Esophagus muscularis mucosa (tissue), 4 donors: ENCODE measurements at regions not wholly inside any gene's neighbourhood (a gene's known extent, or its start where the extent isn't known, plus 50 kb on each side); places are given as distances from the start of the nearest gene placed in this dataset.

Experiments
- DNase-seq: peaks from one replicate; pipeline ENCODE4 v3.0.0-alpha.2; 2017; ENCODE audit errors: extremely low spot score
- H3K27ac ChIP-seq, 4 donors: fragments of 200-600 bp; sonication (generic); replicated peaks in 1 of 4; 1 replicate in 3 of 4; 2 replicates in 1 of 4; pipeline ENCODE4 v1.5.1; 2016 to 2019; ENCODE audit warnings: mild to moderate bottlenecking in 1 of 4
- H3K27me3 ChIP-seq, 4 donors: fragments of 200-600 bp; sonication (generic); one replicate each; pipeline versions ENCODE4 v1.5.1 to v1.6.0; 2016 to 2019
- H3K36me3 ChIP-seq, 4 donors: fragments of 200-600 bp; sonication (generic); one replicate each; pipeline ENCODE4 v1.5.1; 2016 to 2019
- H3K4me1 ChIP-seq, 4 donors: fragments of 200-600 bp; sonication (generic); one replicate each; pipeline ENCODE4 v1.5.1; 2016 to 2019
- H3K4me3 ChIP-seq, 4 donors: fragments of 200-600 bp; sonication (generic); 1 replicate in 2 of 4; 2 replicates in 2 of 4; pipeline ENCODE4 v1.5.1; 2016 to 2019; ENCODE audit warnings: mild to moderate bottlenecking in 4 of 4, moderate library complexity in 1 of 4
- H3K9me3 ChIP-seq, 4 donors: fragments of 200-600 bp; sonication (generic); 1 replicate in 3 of 4; 2 replicates in 1 of 4; pipeline ENCODE4 v1.5.1; 2016 to 2019
- EP300 ChIP-seq: sonication (generic); formaldehyde crosslinking; IDR thresholded peaks from one replicate; pipeline ENCODE4 v1.6.1; 2017; ENCODE audit warnings: antibody characterized with exemption
- POLR2A ChIP-seq: fragments of 450-650 bp; IDR thresholded peaks from one replicate; pipeline ENCODE4 v1.6.1; 2017; ENCODE audit warnings: antibody characterized with exemption, moderate library complexity, mild to moderate bottlenecking, low read depth
- POLR2AphosphoS5 ChIP-seq, 2 donors: sonication (generic); formaldehyde crosslinking; IDR thresholded peaks; one replicate each; pipeline ENCODE4 v1.6.1; 2017; ENCODE audit warnings: antibody characterized with exemption in 2 of 2
- WGBS: methylation state at CpG from one replicate; pipeline ENCODE4 v1.1.5; 2018; 5-methylcytosine and 5-hydroxymethylcytosine counted together
- intact Hi-C: fragments of 100-400 bp; cut with DNase I; formaldehyde crosslinking; loops from one replicate; pipeline ENCODE4 v1.15.1; 2023
- TF ChIP-seq, protein P1 (sequence below), 3 experiments: fragments of 200-600 bp in 2 of 3; fragments of 450-650 bp in 1 of 3; sonication (generic) in 2 of 3; IDR thresholded peaks; one replicate each; pipeline ENCODE4 v1.5.1; 2017 to 2019; ENCODE audit warnings: antibody characterized with exemption in 3 of 3, mild to moderate bottlenecking in 2 of 3, moderate library complexity in 1 of 3

DNA sequence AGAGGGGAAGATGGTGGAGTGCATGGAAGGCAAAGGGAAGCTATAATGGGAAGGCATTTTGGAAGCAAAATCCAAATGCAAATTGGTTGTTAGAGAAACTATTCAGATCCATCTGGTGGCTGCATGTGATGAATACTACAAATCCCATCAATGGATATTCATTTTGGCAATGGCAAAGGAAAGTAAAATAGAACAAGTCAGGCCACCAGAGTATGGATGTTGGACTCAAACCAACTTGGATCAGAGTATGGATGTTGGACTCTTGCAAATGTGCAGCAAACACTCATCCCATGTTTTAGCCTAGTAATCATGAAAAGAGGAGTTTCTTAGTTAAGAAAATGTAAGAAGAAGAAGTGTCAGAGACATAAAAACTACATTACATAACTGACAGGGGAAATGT, 289.6 kb upstream of the DAB1 start:
- Histone ChIP-seq H3K4me3 (no peak overlapping the region), H3K36me3 (no peaks in the 10 kb centered on the region), H3K9me3 (no peaks in the 10 kb centered on the region), H3K27me3 (no peaks in the 10 kb centered on the region), H3K27ac (no peak overlapping the region), H3K4me1 (no peaks in the 10 kb centered on the region)
- TF ChIP-seq EP300 (no peak), POLR2AphosphoS5 (IDR thresholded peaks at IDR 0.05) (no peak), POLR2A (no peak)
- TF ChIP-seq, protein P1, sequence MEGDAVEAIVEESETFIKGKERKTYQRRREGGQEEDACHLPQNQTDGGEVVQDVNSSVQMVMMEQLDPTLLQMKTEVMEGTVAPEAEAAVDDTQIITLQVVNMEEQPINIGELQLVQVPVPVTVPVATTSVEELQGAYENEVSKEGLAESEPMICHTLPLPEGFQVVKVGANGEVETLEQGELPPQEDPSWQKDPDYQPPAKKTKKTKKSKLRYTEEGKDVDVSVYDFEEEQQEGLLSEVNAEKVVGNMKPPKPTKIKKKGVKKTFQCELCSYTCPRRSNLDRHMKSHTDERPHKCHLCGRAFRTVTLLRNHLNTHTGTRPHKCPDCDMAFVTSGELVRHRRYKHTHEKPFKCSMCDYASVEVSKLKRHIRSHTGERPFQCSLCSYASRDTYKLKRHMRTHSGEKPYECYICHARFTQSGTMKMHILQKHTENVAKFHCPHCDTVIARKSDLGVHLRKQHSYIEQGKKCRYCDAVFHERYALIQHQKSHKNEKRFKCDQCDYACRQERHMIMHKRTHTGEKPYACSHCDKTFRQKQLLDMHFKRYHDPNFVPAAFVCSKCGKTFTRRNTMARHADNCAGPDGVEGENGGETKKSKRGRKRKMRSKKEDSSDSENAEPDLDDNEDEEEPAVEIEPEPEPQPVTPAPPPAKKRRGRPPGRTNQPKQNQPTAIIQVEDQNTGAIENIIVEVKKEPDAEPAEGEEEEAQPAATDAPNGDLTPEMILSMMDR (IDR thresholded peaks at IDR 0.05): no peak
- DNase-seq: no peak
- intact Hi-C loops: no loop called here

GRCh38 chr1:57712846-57713245, 289.0 kb upstream of the DAB1 start:
- intact Hi-C loops: no loop called here
- H3K27ac ChIP-seq: no peak overlapping the region
- H3K27me3 ChIP-seq: no peaks in the 10 kb centered on the region
- TF ChIP-seq POLR2AphosphoS5 (IDR thresholded peaks at IDR 0.05) (no peak), EP300 (no peak), POLR2A (no peak)
- TF ChIP-seq, protein P1 (IDR thresholded peaks at IDR 0.05): no peak
- no peak overlapping the region for H3K4me3 ChIP-seq
- no peak for DNase-seq
- H3K36me3 ChIP-seq: no peaks in the 10 kb centered on the region
- H3K9me3 ChIP-seq: no peaks in the 10 kb centered on the region
- 79% methylated on average over 2 of the region's 2 CpGs for WGBS
- no peaks in the 10 kb centered on the region for H3K4me1 ChIP-seq

DNA sequence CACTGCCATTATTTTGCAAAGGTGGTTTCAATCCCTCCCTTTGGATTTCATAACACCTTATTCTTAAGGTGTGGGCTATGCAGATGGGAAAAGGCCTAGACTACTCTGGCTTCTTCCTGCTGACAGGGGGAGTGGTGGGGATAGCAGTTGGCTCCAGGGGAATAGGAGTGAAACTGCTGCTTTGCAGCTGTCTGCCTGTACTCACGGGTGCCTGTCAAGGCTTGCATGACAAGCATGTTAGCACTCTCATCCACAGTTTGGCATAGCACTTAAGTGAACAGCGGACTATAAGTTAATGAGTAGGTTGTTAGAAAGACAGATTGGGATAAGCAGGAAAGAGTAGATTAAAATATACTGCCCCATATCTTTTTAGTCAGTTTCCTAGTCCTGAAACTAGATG, 287.5 kb upstream of the DAB1 start:
- intact Hi-C loops: no loop called here
- Histone ChIP-seq H3K27ac (no peak overlapping the region), H3K36me3 (no peaks in the 10 kb centered on the region), H3K27me3 (no peaks in the 10 kb centered on the region), H3K4me1 (no peaks in the 10 kb centered on the region), H3K9me3 (no peaks in the 10 kb centered on the region), H3K4me3 (no peak overlapping the region)
- no peak for TF ChIP-seq EP300
- TF ChIP-seq POLR2A: no peak
- TF ChIP-seq, protein P1 (IDR thresholded peaks at IDR 0.05): no peak
- no peak for TF ChIP-seq POLR2AphosphoS5 (IDR thresholded peaks at IDR 0.05)
- no peak for DNase-seq
- 55% methylated on average over 2 of the region's 2 CpGs for WGBS

GRCh38 chr1:57707631-57708030, 283.8 kb upstream of the DAB1 start:
- Histone ChIP-seq H3K36me3 (no peaks in the 10 kb centered on the region), H3K27ac (no peak overlapping the region), H3K9me3 (no peaks in the 10 kb centered on the region), H3K4me3 (no peak overlapping the region), H3K27me3 (no peaks in the 10 kb centered on the region), H3K4me1 (no peaks in the 10 kb centered on the region)
- intact Hi-C loops: no loop called here
- no peak for TF ChIP-seq POLR2AphosphoS5 (IDR thresholded peaks at IDR 0.05)
- no peak for TF ChIP-seq EP300
- TF ChIP-seq, protein P1 (IDR thresholded peaks at IDR 0.05): no peak
- no peak for TF ChIP-seq POLR2A
- 86% methylated on average over 1 of the region's 1 CpG for WGBS
- no peak for DNase-seq

DNA sequence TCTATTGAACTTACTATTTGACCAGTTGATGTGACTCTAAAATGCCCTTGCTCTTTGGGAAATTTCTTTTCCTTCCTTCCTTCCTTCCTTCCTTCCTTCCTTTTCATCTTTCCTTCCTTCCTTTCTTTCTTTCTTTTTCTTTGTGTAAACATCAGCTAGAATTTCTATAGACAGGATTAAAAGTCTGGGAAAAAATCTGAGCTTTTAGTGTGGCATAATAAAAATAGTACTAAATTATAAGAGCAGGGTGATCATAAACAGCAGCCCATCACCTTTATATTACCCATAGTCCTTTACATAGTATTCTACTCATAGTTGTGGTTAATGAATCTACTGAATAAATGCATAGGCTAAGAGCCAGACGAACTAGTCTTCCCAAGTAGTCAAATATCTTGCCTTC, 281.0 kb upstream of the DAB1 start:
- H3K27me3 ChIP-seq: no peaks in the 10 kb centered on the region
- no peaks in the 10 kb centered on the region for H3K4me1 ChIP-seq
- no peaks in the 10 kb centered on the region for H3K36me3 ChIP-seq
- H3K4me3 ChIP-seq: no peak overlapping the region
- intact Hi-C loops: no loop called here
- H3K27ac ChIP-seq: no peak overlapping the region
- 64% methylated on average over 1 of the region's 1 CpG for WGBS
- TF ChIP-seq POLR2AphosphoS5 (IDR thresholded peaks at IDR 0.05): no peak
- no peak for TF ChIP-seq EP300
- no peak for TF ChIP-seq POLR2A
- TF ChIP-seq, protein P1 (IDR thresholded peaks at IDR 0.05): no peak
- no peak for DNase-seq
- no peaks in the 10 kb centered on the region for H3K9me3 ChIP-seq
